HepG2 (cell line): ENCODE measurements at regions not wholly inside any gene's neighbourhood (a gene's known extent, or its start where the extent isn't known, plus 50 kb on each side); places are given as distances from the start of the nearest gene placed in this dataset.

Experiments
- ATAC-seq: fragments of 200-7000 bp; cut with Tn5 transposase; 3 replicates; pipeline ENCODE4 v1.9.1; 2020; ENCODE audit warnings: mild to moderate bottlenecking, moderate library complexity
- BruUV-seq: library from RNA; stranded (reverse); fragments of 400-500 nt; replicated peaks from 2 replicates; lab custom pipeline; 2021; lab: Mats Ljungman, UMichigan
- CTCF ChIA-PET: fragments of 300-600 bp; formaldehyde crosslinking; extraction: SDS; loops from one replicate; lab custom pipeline; 2021; ENCODE audit warnings: low total read pairs, inconsistent platforms, low intra/inter-chr PET ratio; lab: Yijun Ruan, JAX
- POLR2A ChIA-PET: fragments of 350-600 bp; sonication (Branson Sonifier 250); formaldehyde crosslinking; loops from one replicate; lab custom pipeline; 2020; ENCODE audit warnings: antibody characterized with exemption, inconsistent platforms; lab: Yijun Ruan, JAX
- DNase-seq: peaks from one replicate; pipeline ENCODE4 v3.0.0-alpha.2; 2015; ENCODE audit warnings: low spot score
- FAIRE-seq: peaks from 3 replicates; lab custom pipeline; 2011; peaks lifted over from hg19 to GRCh38; lab: Jason Lieb, UNC
- H2AFZ ChIP-seq: one replicate; pipeline ENCODE4 v1.6.1; 2011; ENCODE audit warnings: low read length, inconsistent platforms
- H3K27ac ChIP-seq: fragments of 300-600 bp; 3 replicates; pipeline ENCODE4 v1.8.0; 2011; ENCODE audit warnings: mixed run types, mild to moderate bottlenecking, mixed read lengths, low read length, inconsistent platforms; ENCODE audit not compliant: insufficient read depth; ENCODE audit errors: extremely low read length
- H3K27me3 ChIP-seq, 2 experiments: fragments of 200-600 bp in 1 of 2; 2 replicates in 1 of 2; 3 replicates in 1 of 2; pipeline versions ENCODE4 v1.6.0 to v1.8.0; 2011; ENCODE audit warnings: low read length in 2 of 2, mild to moderate bottlenecking in 2 of 2, moderate library complexity in 2 of 2, inconsistent platforms in 1 of 2; ENCODE audit not compliant: insufficient read depth in 2 of 2, control insufficient read depth in 1 of 2
- H3K36me3 ChIP-seq, 2 experiments: fragments of 200-600 bp in 1 of 2; replicated peaks in 1 of 2; 2 replicates in 1 of 2; 3 replicates in 1 of 2; pipeline versions ENCODE4 v1.5.1 to v1.8.0; 2011; ENCODE audit warnings: low read length in 2 of 2, inconsistent platforms in 1 of 2; ENCODE audit not compliant: insufficient read depth in 2 of 2, control insufficient read depth in 1 of 2
- H3K4me1 ChIP-seq: 2 replicates; pipeline ENCODE4 v1.5.1; 2012; ENCODE audit warnings: low read length, inconsistent platforms; ENCODE audit not compliant: insufficient read depth
- H3K4me2 ChIP-seq: 2 replicates; pipeline ENCODE4 v1.6.0; 2011; ENCODE audit warnings: low read depth, low read length, inconsistent platforms
- H3K4me3 ChIP-seq, 3 experiments: fragments of 200-600 bp in 1 of 3; sonication (generic), shearing (Covaris generic) in 1 of 3; replicated peaks in 1 of 3; 2 replicates each; pipeline ENCODE4 v1.5.1; 2011 to 2016; ENCODE audit warnings: low read length in 3 of 3, inconsistent platforms in 2 of 3, low read depth in 2 of 3, mild to moderate bottlenecking in 2 of 3, control low read depth in 1 of 3, mixed read lengths in 1 of 3; ENCODE audit not compliant: insufficient read depth in 1 of 3
- H3K79me2 ChIP-seq: one replicate; pipeline ENCODE4 v1.6.1; 2011; ENCODE audit warnings: low read length, inconsistent platforms; ENCODE audit not compliant: insufficient read depth
- H3K9ac ChIP-seq: 2 replicates; pipeline ENCODE4 v1.6.0; 2011; ENCODE audit warnings: mild to moderate bottlenecking, low read depth, low read length, inconsistent platforms; ENCODE audit not compliant: insufficient read depth
- H3K9me3 ChIP-seq: 2 replicates; pipeline ENCODE4 v1.5.1; 2012; ENCODE audit warnings: mild to moderate bottlenecking, low read length
- H4K20me1 ChIP-seq: 2 replicates; pipeline ENCODE4 v1.6.0; 2011; ENCODE audit warnings: inconsistent platforms, mild to moderate bottlenecking, low read length, moderate library complexity; ENCODE audit not compliant: insufficient read depth
- ARID4A ChIP-seq: sonication (generic); formaldehyde crosslinking; IDR thresholded peaks from 2 replicates; pipeline ENCODE4 v1.5.0; 2020; ENCODE audit warnings: mild to moderate bottlenecking, missing genetic modification reagents, borderline replicate concordance
- BATF2 ChIP-seq: sonication (generic); formaldehyde crosslinking; IDR thresholded peaks from 2 replicates; pipeline ENCODE4 v1.8.0; 2022; ENCODE audit warnings: mild to moderate bottlenecking, missing genetic modification reagents, moderate library complexity
- SKI ChIP-seq: fragments of 450-650 bp; IDR thresholded peaks from one replicate; pipeline ENCODE4 v1.6.1; 2018; ENCODE audit warnings: mild to moderate bottlenecking; ENCODE audit not compliant: partially characterized antibody
- SUZ12 ChIP-seq: fragments of 150-350 bp; IDR thresholded peaks from 2 replicates; pipeline ENCODE4 v1.6.1; 2014; ENCODE audit warnings: low read depth, low read length
- ZBED4 ChIP-seq: sonication (generic); formaldehyde crosslinking; IDR thresholded peaks from 2 replicates; pipeline ENCODE4 v1.4.0; 2020; ENCODE audit warnings: missing genetic modification reagents, borderline replicate concordance
- ZNF24 ChIP-seq: fragments of 450-650 bp; IDR thresholded peaks from 2 replicates; pipeline ENCODE4 v1.6.1; 2017; ENCODE audit warnings: antibody characterized with exemption, mild to moderate bottlenecking
- ZNF274 ChIP-seq: sonication (generic); formaldehyde crosslinking; IDR thresholded peaks from 2 replicates; pipeline ENCODE4 v1.5.1; 2020; ENCODE audit warnings: mild to moderate bottlenecking, missing genetic modification reagents
- ZNF292 ChIP-seq: sonication (generic); formaldehyde crosslinking; IDR thresholded peaks from 2 replicates; pipeline ENCODE4 v1.8.1; 2022; ENCODE audit warnings: mild to moderate bottlenecking, low read depth, missing genetic modification reagents, borderline replicate concordance
- ZNF646 ChIP-seq: sonication (generic); formaldehyde crosslinking; IDR thresholded peaks from 2 replicates; pipeline ENCODE4 v1.9.0; 2021; ENCODE audit warnings: mild to moderate bottlenecking, missing genetic modification reagents
- WGBS: methylation state at CpG from one replicate; pipeline ENCODE4 v1.1.6; 2017; ENCODE audit warnings: low lambda C conversion rate; 5-methylcytosine and 5-hydroxymethylcytosine counted together
- in situ Hi-C: cut with HindIII; loops from 2 replicates; pipeline ENCODE4 v1.10.0; 2017; ENCODE audit warnings: low pct_unique_long_range_greater_than_20kb; ENCODE audit not compliant: extremely low pct_ligation_motif_present
- intact Hi-C: fragments of 100-400 bp; cut with micrococcal nuclease; formaldehyde crosslinking; loops from one replicate; pipeline ENCODE4 v1.10.0; 2022; ENCODE audit not compliant: unreplicated experiment

GRCh38 chr3:72186400-72186855, 401.5 kb upstream of the PROK2 start:
- ATAC-seq (no peak), FAIRE-seq (no peak), DNase-seq (no peak)
- Histone ChIP-seq H3K27ac (no peak overlapping the region), H3K9me3 (no peaks in the 10 kb centered on the region), H3K4me2 (no peak overlapping the region), H3K27me3 (no peaks in the 10 kb centered on the region), H3K36me3 (no peaks in the 10 kb centered on the region), H3K4me1 (peaks cover 21% of the 10 kb centered on the region), H3K9ac (no peak overlapping the region), H4K20me1 (no peaks in the 10 kb centered on the region), H2AFZ (no peak overlapping the region), H3K4me3 (no peak overlapping the region), H3K79me2 (no peaks in the 10 kb centered on the region)
- intact Hi-C loops: no loop called here
- BruUV-seq: no TSS peak
- no peak for TF ChIP-seq ZNF292 (CRISPR knock-in tag)
- TF ChIP-seq BATF2: no peak
- TF ChIP-seq ZNF24: no peak
- no peak for TF ChIP-seq ARID4A (CRISPR knock-in tag)
- no peak for TF ChIP-seq SKI
- TF ChIP-seq ZBED4 (CRISPR knock-in tag): no peak
- no peak for TF ChIP-seq SUZ12
- no peak for TF ChIP-seq ZNF646
- no peak for TF ChIP-seq ZNF274 (CRISPR knock-in tag)
- in situ Hi-C loops: no loop called here
- POLR2A ChIA-PET: no interaction called here
- CTCF ChIA-PET: no interaction called here
- 54% methylated on average over 1 of the region's 1 CpG for WGBS
